ENCODE measurements at regions not wholly inside any gene's neighbourhood (a gene's known extent, or its start where the extent isn't known, plus 50 kb on each side); places are given as distances from the start of the nearest gene placed in this dataset.

DNA sequence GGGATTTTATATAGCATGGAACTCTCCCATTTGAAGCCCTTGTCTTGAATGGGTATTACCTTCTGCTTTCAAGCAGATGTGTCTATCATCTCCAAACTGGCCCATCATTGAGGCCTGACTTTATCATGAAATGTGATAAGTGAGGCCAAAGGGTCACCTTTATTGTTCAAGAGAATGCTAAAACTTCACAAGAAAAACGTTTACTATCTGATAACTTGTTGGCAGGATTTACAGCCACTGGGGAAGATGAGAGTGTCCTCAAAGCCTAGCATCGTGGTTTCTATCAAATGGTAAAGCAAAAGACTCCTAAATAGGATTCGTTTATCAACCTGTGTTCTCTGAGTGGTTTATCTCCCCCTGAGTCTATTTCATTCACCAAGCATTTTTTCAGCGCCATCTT lies 62.0 kb upstream of the CLMN start:
- no peaks in the 10 kb centered on the region for H3K36me3 ChIP-seq
- no peaks in the 10 kb centered on the region for H3K27me3 ChIP-seq
- no peak overlapping the region for H3K27ac ChIP-seq
- TF ChIP-seq, protein P1, sequence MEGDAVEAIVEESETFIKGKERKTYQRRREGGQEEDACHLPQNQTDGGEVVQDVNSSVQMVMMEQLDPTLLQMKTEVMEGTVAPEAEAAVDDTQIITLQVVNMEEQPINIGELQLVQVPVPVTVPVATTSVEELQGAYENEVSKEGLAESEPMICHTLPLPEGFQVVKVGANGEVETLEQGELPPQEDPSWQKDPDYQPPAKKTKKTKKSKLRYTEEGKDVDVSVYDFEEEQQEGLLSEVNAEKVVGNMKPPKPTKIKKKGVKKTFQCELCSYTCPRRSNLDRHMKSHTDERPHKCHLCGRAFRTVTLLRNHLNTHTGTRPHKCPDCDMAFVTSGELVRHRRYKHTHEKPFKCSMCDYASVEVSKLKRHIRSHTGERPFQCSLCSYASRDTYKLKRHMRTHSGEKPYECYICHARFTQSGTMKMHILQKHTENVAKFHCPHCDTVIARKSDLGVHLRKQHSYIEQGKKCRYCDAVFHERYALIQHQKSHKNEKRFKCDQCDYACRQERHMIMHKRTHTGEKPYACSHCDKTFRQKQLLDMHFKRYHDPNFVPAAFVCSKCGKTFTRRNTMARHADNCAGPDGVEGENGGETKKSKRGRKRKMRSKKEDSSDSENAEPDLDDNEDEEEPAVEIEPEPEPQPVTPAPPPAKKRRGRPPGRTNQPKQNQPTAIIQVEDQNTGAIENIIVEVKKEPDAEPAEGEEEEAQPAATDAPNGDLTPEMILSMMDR (IDR thresholded peaks at IDR 0.05) = no peak
- TF ChIP-seq POLR2A (IDR thresholded peaks at IDR 0.05) = no peak
- DNase-seq = no peak
- intact Hi-C loops (cut with DNase I; ENCODE audit: low total_unique reads) = no loop called here
- H3K4me1 ChIP-seq = no peaks in the 10 kb centered on the region
- H3K9me3 ChIP-seq = peaks cover 0 to 10% of the 10 kb centered on the region in 2 donors
- no peak overlapping the region for H3K4me3 ChIP-seq

DNA sequence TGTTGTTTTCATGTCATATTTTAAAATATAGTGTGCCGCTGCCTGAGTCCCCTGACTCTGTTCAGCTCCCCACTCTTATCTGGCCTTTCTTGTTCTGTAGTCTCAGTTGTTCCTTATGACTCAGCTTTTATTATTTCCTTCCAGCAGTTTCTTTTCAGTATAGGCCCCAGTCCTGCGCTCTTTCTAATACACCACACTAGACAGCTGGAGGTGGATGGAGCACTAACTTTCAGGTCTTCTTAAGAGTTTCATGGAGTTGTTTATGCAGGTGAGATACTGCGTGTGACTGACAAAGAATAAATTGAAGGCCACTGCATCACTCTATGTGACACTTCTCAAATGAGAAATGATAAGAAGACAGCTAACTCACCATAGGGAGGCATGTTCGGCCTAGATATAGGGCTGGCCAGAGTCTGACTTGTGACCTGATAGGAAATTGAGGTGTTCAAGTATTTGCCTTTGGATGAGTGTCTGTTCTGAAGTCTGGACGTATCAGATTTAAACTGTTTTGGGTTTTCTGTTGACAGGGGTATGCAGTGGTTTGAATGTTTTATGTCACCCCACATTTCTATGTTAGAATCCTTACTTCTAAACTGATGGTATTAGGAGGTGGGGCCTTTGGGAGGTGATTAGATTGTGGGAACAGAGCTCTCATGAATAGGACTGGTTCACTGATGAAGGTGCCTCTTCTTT lies 60.8 kb upstream of the CLMN start:
- Histone ChIP-seq H3K27me3 (no peaks in the 10 kb centered on the region), H3K4me1 (no peaks in the 10 kb centered on the region), H3K4me3 (no peak overlapping the region), H3K36me3 (no peaks in the 10 kb centered on the region), H3K27ac (no peak overlapping the region), H3K9me3 (peaks cover 0 to 10% of the 10 kb centered on the region in 2 donors)
- TF ChIP-seq POLR2A (IDR thresholded peaks at IDR 0.05) = no peak
- TF ChIP-seq, protein P1 (IDR thresholded peaks at IDR 0.05) = no peak
- intact Hi-C loops (cut with DNase I; ENCODE audit: low total_unique reads) = no loop called here
- DNase-seq = no peak

DNA sequence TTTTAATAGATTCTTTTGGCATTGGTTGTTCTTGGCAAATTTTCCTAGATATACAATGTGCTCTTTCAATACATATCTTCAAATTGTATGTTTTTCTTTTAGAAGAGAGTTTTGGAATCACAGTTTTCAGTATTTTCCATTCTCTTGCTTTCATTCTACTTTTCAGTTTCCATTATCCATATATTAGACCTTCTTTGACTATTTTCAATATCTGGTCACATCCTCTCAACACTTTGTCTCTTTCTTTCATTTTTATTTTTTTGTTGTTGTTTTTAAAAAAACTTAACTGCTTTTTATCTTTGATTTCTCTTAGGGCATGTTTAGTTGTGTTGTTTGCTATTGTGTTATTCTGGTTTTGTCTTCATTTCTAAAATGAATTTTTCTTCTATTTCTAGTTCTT lies 59.9 kb upstream of the CLMN start:
- DNase-seq = no peak
- H3K4me1 ChIP-seq = no peaks in the 10 kb centered on the region
- H3K4me3 ChIP-seq = no peak overlapping the region
- H3K27ac ChIP-seq = no peak overlapping the region
- no peaks in the 10 kb centered on the region for H3K27me3 ChIP-seq
- TF ChIP-seq POLR2A (IDR thresholded peaks at IDR 0.05) = no peak
- TF ChIP-seq, protein P1 (IDR thresholded peaks at IDR 0.05) = no peak
- no peaks in the 10 kb centered on the region for H3K36me3 ChIP-seq
- intact Hi-C loops (cut with DNase I; ENCODE audit: low total_unique reads) = no loop called here
- peaks cover 0 to 10% of the 10 kb centered on the region in 2 donors for H3K9me3 ChIP-seq

DNA sequence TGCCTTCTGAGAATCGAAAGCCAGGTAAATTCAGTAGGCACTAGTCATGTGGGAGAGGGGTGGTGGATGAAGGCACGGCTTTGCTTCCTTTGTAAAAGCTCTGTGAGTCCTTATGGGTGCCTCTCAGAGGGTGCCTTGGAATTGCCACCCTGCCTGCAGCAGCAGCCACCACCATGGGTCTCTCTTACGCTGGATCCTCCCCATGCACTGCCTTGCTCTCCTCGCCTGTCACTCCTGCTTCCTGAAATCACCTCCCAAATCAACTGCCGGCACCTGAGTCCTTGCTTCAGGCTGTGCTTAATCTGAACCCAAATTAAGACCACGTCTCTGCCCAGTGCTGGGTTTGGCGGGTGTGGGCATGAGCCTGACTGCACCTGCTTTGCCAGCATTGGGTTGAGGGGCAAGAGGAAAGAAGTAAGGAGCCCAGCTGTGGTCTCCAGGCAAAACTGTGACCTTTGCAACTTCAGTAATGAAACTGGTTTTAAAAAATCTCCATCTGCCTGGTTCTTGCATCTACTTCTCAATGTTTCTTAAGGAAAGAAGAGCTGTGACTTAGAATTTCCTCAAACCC lies 55.9 kb upstream of the CLMN start:
- TF ChIP-seq POLR2A (IDR thresholded peaks at IDR 0.05) = no peak
- TF ChIP-seq, protein P1 (IDR thresholded peaks at IDR 0.05) = no peak
- intact Hi-C loops (cut with DNase I; ENCODE audit: low total_unique reads) = no loop called here
- no peaks in the 10 kb centered on the region for H3K27me3 ChIP-seq

DNA sequence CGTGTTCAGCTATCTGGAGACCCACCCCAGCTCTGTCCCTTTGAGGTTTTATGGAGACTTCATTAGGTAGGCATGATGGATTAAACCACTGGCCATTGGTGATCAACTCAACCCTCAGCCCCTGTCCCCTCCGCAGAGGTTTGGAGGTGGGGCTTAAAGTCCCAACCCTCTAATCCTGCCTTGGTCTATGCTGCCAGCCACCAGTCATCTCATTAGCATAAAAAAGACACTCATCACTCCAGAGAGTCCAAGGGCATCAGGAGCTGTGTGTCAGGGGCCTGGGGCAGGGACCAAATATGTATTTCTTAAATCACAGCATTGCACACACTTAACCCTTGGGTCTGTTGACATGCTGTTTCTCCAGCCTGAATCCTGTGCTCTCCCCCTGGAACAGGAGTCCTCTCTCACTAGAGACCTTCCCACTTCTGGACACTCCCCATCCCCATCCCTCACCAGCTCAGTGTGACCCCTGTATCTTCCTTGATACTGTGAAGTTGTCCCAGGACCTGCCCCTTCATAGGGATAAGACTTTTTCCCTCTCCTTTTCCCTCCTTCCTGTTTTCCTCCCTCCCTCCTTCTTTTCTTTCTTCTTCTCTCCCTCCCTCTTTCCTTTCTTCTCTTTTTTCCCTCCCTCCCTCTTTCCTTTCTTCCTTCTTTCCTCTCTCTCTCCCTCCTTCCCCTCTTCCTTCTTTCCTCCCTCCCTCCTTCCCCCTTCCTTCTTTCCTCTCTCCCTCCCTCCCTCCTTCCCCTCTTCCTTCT lies 54.7 kb upstream of the CLMN start:
- H3K27ac ChIP-seq = no peak overlapping the region
- no peaks in the 10 kb centered on the region for H3K27me3 ChIP-seq
- no peaks in the 10 kb centered on the region for H3K4me1 ChIP-seq
- no peaks in the 10 kb centered on the region for H3K36me3 ChIP-seq
- no peak overlapping the region for H3K4me3 ChIP-seq
- intact Hi-C loops (cut with DNase I; ENCODE audit: low total_unique reads) = no loop called here
- DNase-seq = no peak
- no peaks in the 10 kb centered on the region for H3K9me3 ChIP-seq
- TF ChIP-seq, protein P1 (IDR thresholded peaks at IDR 0.05) = no peak

More for the DNA sequence above, 55.9 kb upstream of the CLMN start:
- no peaks in the 10 kb centered on the region for H3K4me1 ChIP-seq
- H3K27ac ChIP-seq = no peak overlapping the region
- no peak overlapping the region for H3K4me3 ChIP-seq
- H3K36me3 ChIP-seq = no peaks in the 10 kb centered on the region
- no peak for DNase-seq
- H3K9me3 ChIP-seq = peaks cover 0 to 10% of the 10 kb centered on the region in 2 donors

Measured in uterus (tissue), 3 donors.